NCI-H510A treated with DMSO at 0.1 percent for 48 hours (cell line): ENCODE measurements at regions not wholly inside any gene's neighbourhood (a gene's known extent, or its start where the extent isn't known, plus 50 kb on each side); places are given as distances from the start of the nearest gene placed in this dataset.
"Not testable (repeated sequence)": the region's sequence is repeated elsewhere in the genome, so short reads cannot be mapped to it uniquely, and the experiment has no call there.

ENCODE experiments used
- DNase-seq: peaks from one replicate; lab custom pipeline; 2025; lab: John Stamatoyannopoulos, UW

- DNase-seq = no peak
Measured at GRCh38 chrX:87236830-87237440, 280.7 kb upstream of the KLHL4 start.

GRCh38 chrX:87265518-87265917 is 252.1 kb upstream of the KLHL4 start:
- DNase-seq = no peak

GRCh38 chrX:87272491-87272890 is 245.1 kb upstream of the KLHL4 start:
- no peak for DNase-seq

- peak; percentile 34 for DNase-seq
Measured at GRCh38 chrX:87299563-87300160, 217.9 kb upstream of the KLHL4 start.

- no peak for DNase-seq
Measured at GRCh38 chrX:87310780-87311179, 206.8 kb upstream of the KLHL4 start.

GRCh38 chrX:87327267-87327666 is 190.3 kb upstream of the KLHL4 start:
- no peak for DNase-seq

- no peak for DNase-seq
Measured at GRCh38 chrX:87337267-87337666, 180.3 kb upstream of the KLHL4 start.

- DNase-seq = peak; percentile 15
Measured at GRCh38 chrX:87338510-87338909, 179.1 kb upstream of the KLHL4 start.

GRCh38 chrX:87370865-87371264 is 146.7 kb upstream of the KLHL4 start:
- no peak for DNase-seq

GRCh38 chrX:87374324-87374723 is 143.3 kb upstream of the KLHL4 start:
- no peak for DNase-seq

GRCh38 chrX:87376896-87377295 is 140.7 kb upstream of the KLHL4 start:
- no peak for DNase-seq

- no peak for DNase-seq
Measured at GRCh38 chrX:87388381-87388780, 129.2 kb upstream of the KLHL4 start.

GRCh38 chrX:87391742-87392141 is 125.9 kb upstream of the KLHL4 start:
- DNase-seq = no peak

- DNase-seq = no peak
Measured at GRCh38 chrX:87392369-87392768, 125.2 kb upstream of the KLHL4 start.

GRCh38 chrX:87397103-87397886 is 120.3 kb upstream of the KLHL4 start:
- DNase-seq = no peak

- DNase-seq = no peak
Measured at GRCh38 chrX:87402256-87402655, 115.3 kb upstream of the KLHL4 start.

GRCh38 chrX:87403551-87403950 is 114.1 kb upstream of the KLHL4 start:
- DNase-seq = no peak

- DNase-seq = no peak
Measured at GRCh38 chrX:87409113-87409841, 108.3 kb upstream of the KLHL4 start.

GRCh38 chrX:87425618-87426017 is 92.0 kb upstream of the KLHL4 start:
- DNase-seq = no peak

GRCh38 chrX:87434618-87435017 is 83.0 kb upstream of the KLHL4 start:
- DNase-seq = no peak

- not testable (repeated sequence) for DNase-seq
Measured at GRCh38 chrX:87448613-87449012, 69.0 kb upstream of the KLHL4 start.

- not testable (repeated sequence) for DNase-seq
Measured at GRCh38 chrX:87465757-87466156, 51.8 kb upstream of the KLHL4 start.
